Hepatocyte (in vitro differentiated cells): ENCODE measurements at regions not wholly inside any gene's neighbourhood (a gene's known extent, or its start where the extent isn't known, plus 50 kb on each side); places are given as distances from the start of the nearest gene placed in this dataset.

Experiments
- CTCF ChIP-seq: fragments of 200-600 bp; sonication (generic); IDR thresholded peaks from 2 replicates; pipeline ENCODE4 v1.5.1; 2016; ENCODE audit warnings: antibody characterized with exemption, mild to moderate bottlenecking; ENCODE audit not compliant: poor library complexity
- EZH2phosphoT487 ChIP-seq: fragments of 200-600 bp; sonication (generic); IDR thresholded peaks from one replicate; pipeline ENCODE4 v1.6.1; 2018; ENCODE audit warnings: antibody characterized with exemption, mild to moderate bottlenecking, low read depth, moderate library complexity; ENCODE audit not compliant: unreplicated experiment, severe bottlenecking

- TF ChIP-seq CTCF (no peak), EZH2phosphoT487 (no peak)
Observed at GRCh38 chr6:8934318-8934717, 499.0 kb upstream of the SLC35B3 start.
